GM19043 (cell line): ENCODE measurements at regions not wholly inside any gene's neighbourhood (a gene's known extent, or its start where the extent isn't known, plus 50 kb on each side); places are given as distances from the start of the nearest gene placed in this dataset.
"Not testable (repeated sequence)": the region's sequence is repeated elsewhere in the genome, so short reads cannot be mapped to it uniquely, and the experiment has no call there.

Experiments used
- ATAC-seq: cut with Tn5 transposase; IDR thresholded peaks from one replicate; pipeline ENCODE4 v1.9.1; 2021; ENCODE audit warnings: low read depth; ENCODE audit not compliant: unreplicated experiment

DNA sequence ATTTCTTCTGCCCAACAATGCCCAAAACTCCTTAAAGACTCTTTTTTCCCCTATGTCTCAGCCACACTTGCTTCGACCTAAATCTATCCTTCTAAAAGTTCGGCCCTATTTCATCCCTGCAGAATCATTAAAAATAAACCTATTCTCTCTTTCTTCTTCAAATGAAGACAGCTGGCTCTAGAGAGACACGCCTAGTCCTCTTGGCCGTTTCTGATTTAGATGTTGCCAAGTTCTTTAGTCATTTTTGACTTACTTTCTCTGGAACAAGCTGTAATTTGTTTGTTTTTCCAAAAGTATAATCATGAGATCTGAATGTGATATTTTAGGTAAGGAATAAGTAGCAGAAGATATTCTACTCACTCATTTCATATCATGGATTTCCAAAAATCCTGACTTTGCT is 211.6 kb downstream of the CENPC start:
- no peak for ATAC-seq

DNA sequence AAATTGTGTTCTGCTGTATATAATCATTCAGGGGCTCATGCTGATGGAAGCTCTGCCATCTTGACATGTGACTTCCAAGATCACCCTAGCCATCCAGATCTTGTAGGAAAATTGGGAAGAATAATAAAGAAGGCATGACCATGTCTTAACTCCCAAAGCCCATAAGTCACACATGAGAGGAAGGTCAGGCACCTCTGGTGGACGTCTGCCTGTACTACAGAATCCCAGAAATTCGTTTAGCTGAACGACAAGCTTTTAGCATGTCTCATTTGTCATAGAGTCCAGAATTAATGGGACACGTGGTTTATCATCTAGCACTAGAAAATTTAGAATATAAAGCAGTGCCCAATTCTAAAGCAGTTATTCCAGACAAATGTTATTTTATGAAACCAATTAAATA is 212.7 kb downstream of the CENPC start:
- ATAC-seq = no peak

DNA sequence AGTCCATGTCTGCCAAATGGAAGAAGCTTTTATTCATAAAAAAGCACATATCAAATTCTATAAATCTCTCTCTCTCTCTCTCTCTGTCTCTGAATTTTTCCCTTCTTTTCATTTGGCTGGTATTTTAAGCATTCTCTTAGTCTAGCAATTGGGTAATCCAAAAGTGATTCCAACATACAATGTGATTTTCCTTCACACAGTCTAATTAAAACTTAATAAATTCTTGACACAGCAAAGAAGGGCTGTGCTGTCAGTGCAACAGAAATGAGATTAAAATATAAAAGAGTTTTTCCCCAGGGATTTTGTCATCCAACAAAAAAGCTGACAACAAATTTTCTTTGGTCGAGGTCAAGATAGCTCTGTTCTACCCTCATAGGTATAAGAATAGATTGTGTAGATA is 216.9 kb downstream of the CENPC start:
- ATAC-seq = no peak

DNA sequence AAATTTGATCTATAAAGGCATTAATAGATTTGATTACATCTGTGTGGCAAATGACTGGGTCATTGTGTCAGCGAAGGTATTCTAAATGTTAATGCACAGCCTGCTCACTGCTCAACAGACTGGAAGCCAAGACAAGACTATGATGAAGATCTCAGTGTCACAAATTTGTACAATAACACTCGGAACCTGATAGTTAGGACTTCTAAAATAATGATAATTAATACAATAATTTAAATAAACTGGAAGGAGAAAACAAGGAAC is 217.4 kb downstream of the CENPC start:
- no peak for ATAC-seq

DNA sequence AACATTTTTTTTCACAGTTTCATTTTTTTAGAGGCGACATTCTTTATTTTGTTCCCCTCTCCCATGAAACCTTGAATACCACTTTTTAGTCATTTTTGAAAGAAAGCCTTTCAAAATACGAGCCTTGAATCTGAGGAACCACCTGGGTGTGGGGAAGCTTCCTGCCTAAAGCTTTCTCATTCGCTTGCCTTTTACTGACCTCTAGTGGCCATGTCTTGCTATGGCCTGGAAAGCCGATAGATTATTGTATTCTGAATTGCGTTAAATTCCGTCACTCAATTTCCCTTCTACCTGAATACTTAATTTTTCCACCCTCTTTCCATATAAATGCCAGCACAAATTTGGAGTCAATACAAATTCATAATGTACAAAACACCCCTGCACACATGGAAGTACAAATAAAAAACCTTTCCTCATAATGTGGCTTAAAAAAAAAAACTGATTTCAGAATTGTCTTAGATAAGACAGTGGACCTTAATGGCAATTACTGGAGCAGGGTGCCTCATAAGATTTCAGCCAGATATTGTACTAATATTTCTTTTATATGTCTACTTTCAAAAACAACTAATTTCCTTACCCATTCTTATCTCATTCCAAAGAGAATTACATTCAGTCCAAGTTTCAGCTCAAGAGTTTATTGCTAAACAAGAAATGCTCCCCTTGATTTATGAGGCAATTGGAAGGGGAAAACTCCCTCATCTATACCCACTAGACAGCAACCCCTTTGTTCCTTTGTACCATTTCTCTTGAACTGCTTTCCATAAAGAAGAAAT is 217.9 kb downstream of the CENPC start:
- peak; percentile 98 for ATAC-seq

DNA sequence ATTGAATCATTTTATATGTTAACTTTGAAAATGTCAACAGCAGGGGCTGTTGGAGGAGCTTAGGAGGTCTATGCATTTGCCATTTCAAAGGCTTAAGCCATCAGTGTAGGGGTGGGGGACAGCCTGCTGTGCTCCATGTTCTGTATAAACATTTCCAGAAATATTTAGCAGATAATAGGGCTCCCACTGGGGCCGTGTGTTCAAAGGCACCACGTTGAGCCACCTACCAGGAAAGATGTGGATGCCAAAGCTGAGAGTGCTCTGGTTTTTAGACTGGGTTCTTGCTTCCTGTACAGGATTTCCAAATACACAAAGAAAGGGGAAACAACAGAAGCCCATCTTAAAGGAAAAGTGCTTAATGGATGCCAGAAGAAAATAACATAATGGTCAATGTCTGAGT is 219.5 kb downstream of the CENPC start:
- ATAC-seq = no peak

DNA sequence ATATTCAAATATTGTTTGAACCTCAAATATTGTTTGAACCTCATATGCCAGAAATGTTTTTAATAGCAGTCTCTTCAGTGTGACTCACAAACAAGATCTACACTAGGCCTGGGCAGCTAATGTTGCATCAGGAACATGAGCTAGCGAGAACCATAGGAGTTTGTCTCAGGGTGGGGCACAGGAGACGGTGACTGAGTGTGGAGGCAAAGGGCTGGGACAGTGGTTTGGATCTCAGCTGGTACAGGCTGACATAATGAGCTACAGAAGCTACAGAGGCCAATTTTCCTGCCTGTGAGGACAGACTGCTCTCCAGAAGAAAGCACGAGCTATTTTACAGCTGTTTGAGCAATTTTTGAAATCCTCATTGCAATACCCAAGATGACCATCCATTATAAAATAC is 224.7 kb downstream of the CENPC start:
- no peak for ATAC-seq

DNA sequence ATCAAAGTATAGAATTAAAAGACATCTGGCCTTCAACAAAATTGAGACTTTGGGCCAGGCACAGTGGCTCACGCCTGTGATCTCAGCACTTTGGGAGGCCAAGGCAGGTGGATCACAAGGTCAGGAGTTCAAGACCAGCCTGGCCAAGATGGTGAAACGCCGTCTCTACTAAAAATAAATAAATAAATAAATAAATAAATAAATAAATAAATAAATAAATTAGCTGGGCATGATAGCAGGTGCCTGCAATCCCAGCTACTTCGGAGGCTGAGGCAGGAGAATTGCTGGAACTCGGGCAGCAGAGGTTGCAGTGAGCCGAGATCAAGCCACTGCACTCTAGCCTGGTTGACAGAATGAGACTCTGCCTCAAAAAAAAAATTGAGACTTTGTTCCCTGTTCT is 225.7 kb downstream of the CENPC start:
- ATAC-seq = not testable (repeated sequence)

DNA sequence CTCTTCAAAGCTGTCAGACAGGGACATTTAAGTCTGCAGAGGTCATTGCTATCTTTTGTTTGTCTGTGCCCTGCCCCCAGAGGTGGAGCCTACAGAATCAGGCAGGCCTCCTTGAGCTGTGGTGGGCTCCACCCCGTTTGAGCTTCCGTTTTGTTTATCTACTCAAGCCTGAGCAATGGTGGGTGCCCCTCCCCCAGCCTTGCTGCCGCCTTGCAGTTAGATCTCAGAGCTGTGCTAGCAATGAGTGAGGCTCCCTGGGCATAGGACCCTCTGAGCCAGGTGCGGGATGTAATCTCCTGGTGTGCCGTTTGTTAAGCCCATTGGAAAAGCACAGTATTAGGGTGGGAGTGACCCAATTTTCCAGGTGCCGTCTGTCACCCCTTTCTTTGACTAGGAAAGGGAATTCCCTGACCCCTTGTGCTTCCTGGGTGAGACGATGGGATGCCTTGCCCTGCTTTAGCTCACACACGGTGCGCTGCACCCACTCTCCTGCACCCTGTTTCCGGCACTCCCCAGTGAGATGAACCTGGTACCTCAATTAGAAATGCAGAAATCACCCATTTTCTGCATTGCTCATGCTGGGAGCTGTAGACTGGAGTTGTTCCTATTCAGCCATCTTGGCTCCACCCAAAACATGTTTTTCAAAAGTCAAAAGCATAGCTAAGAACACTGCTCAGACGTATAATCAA is 244.7 kb downstream of the CENPC start:
- ATAC-seq = not testable (repeated sequence)

DNA sequence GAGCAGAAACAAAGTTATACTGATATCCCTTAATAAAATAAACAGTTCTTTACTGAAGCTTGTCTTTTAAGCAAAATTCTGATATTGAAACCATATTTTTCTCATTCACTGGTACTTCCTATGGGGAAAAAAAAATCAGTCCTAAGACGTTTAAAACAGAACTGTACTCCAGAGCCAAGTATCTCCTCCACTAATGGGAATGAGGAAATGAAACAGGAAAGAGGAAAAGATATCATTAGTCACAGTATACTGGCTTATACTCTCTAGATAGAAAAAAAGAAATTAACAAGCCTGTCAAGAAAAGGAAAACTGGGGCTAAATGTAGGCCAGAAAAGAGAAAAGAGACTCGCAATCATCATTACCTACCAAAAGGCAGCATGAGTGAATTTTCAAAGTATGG is 252.7 kb downstream of the CENPC start:
- ATAC-seq = no peak

DNA sequence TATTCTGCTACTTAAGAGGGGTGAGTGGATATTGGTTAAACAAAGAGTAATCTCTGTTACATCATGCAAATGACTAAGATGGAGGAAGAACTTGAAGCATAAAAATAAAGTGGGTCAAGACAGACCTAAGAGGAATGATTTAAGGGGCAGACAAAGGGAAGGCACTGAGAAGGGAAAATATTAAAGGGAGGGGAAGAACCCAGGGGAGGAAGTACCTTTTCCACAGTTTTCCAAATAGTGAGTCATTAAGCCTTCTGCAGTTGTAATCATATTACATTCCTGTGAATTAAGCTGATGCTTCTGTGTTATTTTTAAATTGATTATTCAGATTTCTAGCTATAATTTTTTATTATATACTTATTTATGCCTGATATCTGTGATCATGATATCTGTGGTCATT is 253.3 kb downstream of the CENPC start:
- ATAC-seq = no peak

DNA sequence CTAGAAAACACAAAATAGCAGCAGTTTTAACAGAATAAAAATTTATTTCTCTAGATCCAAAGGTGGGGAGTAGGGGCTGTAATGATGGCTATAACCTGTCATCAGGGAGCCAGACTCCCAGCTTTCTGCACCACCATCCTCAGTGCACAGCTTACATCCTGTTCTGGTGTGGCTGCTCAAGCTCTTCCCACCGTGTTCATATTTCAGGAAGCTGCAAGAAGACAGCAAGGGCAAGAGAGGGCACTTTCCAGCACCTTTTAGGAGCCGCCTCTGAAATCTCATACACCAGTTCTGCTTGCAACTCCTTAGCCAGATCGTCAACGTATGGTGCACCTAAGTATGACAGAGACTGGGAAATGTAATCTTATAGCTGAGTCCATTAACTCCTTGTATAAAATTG is 253.7 kb downstream of the CENPC start:
- ATAC-seq = no peak

DNA sequence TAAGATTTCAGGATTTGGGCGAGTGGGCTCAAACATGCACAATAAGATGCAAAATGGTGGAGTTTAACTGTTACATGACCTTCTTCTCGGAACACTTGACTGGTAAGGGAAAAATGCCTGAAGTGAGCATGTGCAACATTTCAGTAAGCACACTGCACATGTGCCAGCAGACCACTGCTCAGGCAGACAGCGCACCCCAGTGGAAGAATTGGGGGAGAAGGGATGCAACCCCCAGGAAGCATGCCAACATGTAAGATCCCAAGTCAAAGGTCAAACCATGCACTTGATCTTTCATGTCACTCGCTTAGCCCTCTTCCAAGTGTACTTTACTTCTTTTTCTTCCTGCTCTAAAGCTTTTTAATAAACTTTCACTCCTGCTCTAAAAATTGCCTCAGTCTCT is 256.3 kb downstream of the CENPC start:
- no peak for ATAC-seq

DNA sequence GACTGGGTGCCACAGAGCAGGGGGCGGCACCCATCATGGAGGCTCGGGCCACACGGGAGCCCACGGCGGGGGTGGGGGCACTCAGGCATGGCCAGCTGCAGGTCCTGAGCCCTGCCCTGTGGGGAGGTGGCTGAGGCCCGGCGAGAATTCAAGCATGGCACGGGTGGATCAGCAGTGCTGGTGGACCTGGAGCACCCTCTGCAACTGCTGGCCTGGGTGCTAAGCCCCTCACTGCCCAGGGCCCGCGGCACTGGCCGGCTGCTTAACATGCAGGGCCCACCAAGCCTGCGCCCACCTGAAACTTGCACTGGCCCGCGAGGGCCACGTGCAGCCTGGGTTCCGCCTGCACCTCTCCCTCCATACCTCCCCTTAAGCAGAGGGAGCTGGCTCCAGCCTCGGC is 258.6 kb downstream of the CENPC start:
- no peak for ATAC-seq

DNA sequence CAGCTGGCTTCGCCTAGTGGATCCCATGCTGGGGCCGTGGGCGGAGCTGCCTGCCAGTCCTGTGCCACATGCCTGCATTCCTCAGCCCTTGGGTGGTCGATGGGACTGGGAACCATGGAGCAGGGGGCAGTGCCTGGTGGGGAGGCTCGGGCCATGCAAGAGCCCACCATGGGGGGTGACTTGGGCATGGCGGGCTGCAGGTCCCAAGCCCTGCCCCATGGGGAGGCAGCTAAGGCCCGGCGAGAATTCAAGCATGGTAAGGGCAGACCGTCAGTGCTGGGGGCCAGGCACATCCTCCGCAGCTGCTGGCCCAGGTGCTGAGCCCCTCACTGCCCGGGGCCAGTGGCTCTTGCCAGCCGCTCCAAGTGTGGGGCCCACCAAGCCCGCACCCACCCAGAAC is 262.6 kb downstream of the CENPC start:
- no peak for ATAC-seq

DNA sequence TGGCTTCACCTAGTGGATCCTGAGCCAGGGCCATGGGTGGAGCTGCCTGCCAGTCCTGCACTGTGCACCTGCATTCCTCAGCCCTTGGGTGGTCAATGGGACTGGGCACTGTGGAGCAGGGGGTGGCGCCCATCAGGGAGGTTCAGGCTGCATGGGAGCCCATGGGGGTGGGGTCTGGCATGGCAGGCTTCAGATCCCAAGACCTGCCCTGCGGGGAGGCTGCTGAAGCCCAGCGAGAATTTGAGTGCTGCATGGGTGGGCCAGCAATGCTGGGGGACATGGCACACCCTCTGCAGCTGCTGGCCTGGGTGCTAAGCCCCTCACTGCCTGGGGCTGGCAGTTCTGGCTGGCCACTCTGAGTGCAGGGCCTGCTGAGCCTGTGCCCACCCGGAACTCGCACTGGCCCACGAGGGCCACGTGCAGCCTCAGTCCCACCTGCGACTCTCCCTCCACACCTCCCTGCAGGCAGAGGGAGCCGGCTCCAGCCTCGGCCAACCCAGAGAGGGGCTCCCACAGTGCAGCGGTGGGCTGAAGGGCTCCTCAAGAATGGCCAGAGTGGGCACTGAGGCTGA is 270.0 kb downstream of the CENPC start:
- no peak for ATAC-seq

DNA sequence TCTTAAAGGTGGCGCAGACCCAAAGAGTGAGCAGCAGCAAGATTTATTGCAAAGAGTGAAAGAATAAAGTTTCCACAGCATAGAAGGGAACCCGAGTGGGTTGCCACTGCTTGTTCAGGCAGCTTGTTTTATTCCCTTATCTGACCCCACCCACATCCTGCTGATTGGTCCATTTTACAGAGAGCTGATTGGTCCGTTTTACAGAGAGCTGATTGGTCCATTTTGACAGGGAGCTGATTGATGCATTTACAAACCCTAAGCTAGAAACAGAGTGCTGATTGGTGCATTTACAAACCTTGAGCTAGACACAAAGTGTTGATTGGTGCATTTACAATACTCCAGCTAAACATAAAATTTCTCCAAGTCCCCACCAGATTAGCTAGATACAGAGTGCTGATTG is 270.6 kb downstream of the CENPC start:
- ATAC-seq = not testable (repeated sequence)

DNA sequence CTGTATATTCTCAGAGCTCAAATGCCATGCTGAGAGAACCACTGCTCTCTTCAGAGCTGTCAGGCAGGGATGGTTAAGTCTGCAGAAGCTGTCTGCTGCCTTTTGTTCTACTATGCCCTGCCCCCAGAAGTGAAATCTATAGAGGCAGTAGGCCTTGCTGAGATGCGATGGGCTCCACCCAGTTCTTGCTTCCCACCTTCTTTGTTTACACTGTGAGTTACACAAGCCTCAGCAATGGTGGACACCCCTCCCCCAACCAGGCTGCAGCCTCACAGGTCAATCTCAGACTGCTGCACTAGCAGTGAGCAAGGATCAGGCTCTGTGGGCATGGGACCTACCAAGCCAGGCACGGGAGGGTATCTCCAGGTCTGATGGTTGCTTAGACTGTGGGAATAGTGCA is 271.6 kb downstream of the CENPC start:
- ATAC-seq = no peak

DNA sequence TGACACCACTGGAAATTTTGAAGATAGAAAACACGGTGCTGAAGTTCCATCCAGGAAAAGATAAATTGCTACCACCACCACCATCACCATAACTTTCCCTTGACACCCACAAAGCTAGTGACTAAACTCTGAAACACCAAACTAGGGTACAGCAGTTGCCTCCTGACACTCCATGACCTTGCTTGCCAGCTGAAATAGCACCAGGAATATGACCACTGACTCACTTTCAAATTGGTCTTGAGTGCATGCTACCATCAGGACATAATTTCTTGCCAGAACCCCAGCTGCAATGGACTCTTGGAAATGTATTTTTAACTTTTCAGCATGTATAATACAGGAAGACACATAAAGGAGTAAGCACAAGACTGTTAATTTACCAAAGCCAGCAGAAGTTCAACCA is 283.3 kb downstream of the CENPC start:
- no peak for ATAC-seq

DNA sequence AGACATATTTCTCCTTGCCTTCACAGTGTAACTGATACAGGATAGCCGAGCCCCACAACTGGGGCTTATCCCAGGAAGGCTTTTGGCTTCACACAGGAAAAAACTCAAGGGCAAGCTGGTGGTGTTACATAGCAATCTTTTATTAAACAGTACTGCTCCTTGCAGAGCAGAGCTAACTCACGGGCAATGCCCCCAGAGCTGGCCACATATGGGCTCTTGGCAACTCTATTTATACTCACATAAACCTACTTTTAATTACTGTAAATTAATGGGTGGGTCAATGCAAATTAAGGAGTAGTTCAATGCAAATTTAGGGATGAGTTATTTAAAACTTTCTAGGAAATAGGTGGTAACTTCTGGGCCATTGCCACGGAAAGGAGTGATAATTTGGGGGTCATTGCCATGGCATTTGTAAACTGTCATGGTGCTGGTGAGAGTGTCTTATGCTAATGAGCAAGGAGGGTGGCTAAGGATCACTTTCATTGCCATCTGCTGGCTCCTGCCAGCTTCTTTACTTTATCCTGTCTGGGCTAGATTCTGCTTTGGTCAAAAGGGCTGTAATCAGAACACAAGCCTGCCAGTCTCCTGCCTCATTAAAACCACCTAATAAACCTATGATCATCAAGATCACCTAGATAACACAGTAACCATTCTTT is 288.8 kb downstream of the CENPC start:
- no peak for ATAC-seq

DNA sequence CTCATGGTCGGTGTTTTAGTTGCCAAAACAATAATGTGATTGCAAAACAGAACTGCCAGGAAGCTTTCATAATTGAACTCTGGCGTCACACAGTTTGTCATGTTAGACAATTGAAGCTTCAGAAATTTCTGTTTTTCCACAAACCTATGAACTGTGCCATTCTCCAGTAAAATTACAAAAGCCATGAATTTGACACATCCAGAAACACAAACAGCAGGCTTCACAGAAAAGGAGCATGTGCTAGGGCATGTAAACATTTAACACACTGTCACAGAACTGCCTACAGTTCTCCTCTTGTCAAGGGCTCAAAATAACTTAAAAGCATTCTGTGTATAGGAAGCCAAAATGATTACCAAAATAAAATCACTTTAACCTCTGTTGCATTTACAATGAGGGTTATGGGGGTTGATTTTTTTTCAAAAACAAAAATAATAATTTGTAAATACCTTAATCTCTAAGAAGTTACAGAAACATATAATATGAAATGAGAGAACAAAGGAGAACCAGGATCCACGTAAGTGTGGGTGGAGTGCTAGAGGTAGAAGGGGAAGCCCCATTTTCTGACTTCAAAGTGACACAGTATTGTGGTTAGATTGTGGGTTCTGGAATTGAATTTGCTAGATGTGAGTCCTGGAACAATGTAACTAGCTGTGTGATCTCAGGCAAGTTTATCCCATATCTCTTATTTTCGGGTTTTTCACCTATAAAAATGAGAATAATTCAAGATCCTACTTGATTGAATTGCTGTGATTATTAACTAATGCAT is 295.0 kb downstream of the CENPC start:
- ATAC-seq = no peak
